OCI-LY1 (cell line): ENCODE measurements at regions not wholly inside any gene's neighbourhood (a gene's known extent, or its start where the extent isn't known, plus 50 kb on each side); places are given as distances from the start of the nearest gene placed in this dataset.

ENCODE experiments used
- EZH2 ChIP-seq: fragments of 200-600 bp; sonication (generic), shearing (Covaris generic); IDR thresholded peaks from 2 replicates; pipeline ENCODE4 v1.8.0; 2017; ENCODE audit warnings: borderline replicate concordance, mixed run types, mild to moderate bottlenecking, antibody characterized with exemption, low read length, moderate library complexity, mixed read lengths
- TF ChIP-seq, protein P1 (sequence below): fragments of 200-600 bp; sonication (generic), shearing (Covaris generic); IDR thresholded peaks from 2 replicates; pipeline ENCODE4 v1.5.1; 2017; ENCODE audit warnings: mild to moderate bottlenecking, antibody characterized with exemption, low read length, moderate library complexity, mixed read lengths

DNA sequence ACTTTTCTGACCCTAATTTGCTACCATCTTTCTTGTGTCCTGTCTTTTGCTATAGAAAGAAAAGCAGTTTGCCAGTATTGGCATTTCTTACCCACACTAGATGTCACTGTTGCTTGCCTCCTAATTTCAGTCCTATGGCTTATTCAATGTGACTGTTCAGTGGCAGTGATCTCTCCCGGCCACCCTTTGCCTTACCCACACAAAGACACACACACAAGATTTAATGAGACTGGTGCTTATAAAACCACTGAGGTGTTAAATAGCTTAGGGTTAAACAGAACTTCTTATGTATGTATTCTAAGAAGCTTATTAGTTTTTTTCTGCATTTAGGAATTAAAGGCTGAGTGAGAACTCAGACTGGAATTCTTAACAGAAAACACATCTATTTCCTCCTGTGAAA, 233.6 kb upstream of the ASCC3 start:
- TF ChIP-seq, protein P1, sequence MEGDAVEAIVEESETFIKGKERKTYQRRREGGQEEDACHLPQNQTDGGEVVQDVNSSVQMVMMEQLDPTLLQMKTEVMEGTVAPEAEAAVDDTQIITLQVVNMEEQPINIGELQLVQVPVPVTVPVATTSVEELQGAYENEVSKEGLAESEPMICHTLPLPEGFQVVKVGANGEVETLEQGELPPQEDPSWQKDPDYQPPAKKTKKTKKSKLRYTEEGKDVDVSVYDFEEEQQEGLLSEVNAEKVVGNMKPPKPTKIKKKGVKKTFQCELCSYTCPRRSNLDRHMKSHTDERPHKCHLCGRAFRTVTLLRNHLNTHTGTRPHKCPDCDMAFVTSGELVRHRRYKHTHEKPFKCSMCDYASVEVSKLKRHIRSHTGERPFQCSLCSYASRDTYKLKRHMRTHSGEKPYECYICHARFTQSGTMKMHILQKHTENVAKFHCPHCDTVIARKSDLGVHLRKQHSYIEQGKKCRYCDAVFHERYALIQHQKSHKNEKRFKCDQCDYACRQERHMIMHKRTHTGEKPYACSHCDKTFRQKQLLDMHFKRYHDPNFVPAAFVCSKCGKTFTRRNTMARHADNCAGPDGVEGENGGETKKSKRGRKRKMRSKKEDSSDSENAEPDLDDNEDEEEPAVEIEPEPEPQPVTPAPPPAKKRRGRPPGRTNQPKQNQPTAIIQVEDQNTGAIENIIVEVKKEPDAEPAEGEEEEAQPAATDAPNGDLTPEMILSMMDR, result peak; percentile 52; the same call in 1 of the 2 replicates
- TF ChIP-seq EZH2, result no peak
